ENCODE measurements at regions not wholly inside any gene's neighbourhood (a gene's known extent, or its start where the extent isn't known, plus 50 kb on each side); places are given as distances from the start of the nearest gene placed in this dataset.

- TF ChIP-seq ZFP41 (tag by site-specific recombination; IDR thresholded peaks at IDR 0.05; ENCODE audit: borderline replicate concordance) (no peak), CTCF (tag by site-specific recombination; IDR thresholded peaks at IDR 0.05) (no peak), ZNF148 (tag by site-specific recombination; IDR thresholded peaks at IDR 0.05; ENCODE audit: borderline replicate concordance) (no peak), KLF1 (tag by site-specific recombination; IDR thresholded peaks at IDR 0.05) (no peak), ZBTB7A (tag by site-specific recombination; IDR thresholded peaks at IDR 0.05; ENCODE audit: low read depth) (no peak), TCF7L2 (IDR thresholded peaks at IDR 0.05; ENCODE audit: borderline replicate concordance, low read depth, low read length) (no peak)
Observed at GRCh38 chr1:66431999-66432398, 102.0 kb upstream of the SGIP1 start.
